Colonic mucosa (tissue), 4 donors: ENCODE measurements at regions not wholly inside any gene's neighbourhood (a gene's known extent, or its start where the extent isn't known, plus 50 kb on each side); places are given as distances from the start of the nearest gene placed in this dataset.

Source experiments
- DNase-seq: peaks from one replicate; pipeline ENCODE4 v3.0.0-alpha.2; 2020
- H3K27ac ChIP-seq: fragments of 200-600 bp; one replicate; pipeline ENCODE4 v1.8.0; 2021
- H3K27me3 ChIP-seq: fragments of 200-600 bp; one replicate; pipeline ENCODE4 v1.8.0; 2021
- H3K36me3 ChIP-seq: fragments of 200-600 bp; one replicate; pipeline ENCODE4 v1.8.0; 2021
- H3K4me1 ChIP-seq: fragments of 200-600 bp; one replicate; pipeline ENCODE4 v1.8.0; 2021; ENCODE audit warnings: mild to moderate bottlenecking
- H3K4me3 ChIP-seq: fragments of 200-600 bp; one replicate; pipeline ENCODE4 v1.8.0; 2021
- H3K9ac ChIP-seq, 2 donors: one replicate each; pipeline ENCODE4 v1.7.0; 2013; ENCODE audit warnings: control low read depth in 2 of 2, low read depth in 2 of 2, low read length in 2 of 2
- H3K9me3 ChIP-seq: fragments of 200-600 bp; one replicate; pipeline ENCODE4 v1.8.0; 2021
- intact Hi-C: fragments of 100-400 bp; cut with DNase I; formaldehyde crosslinking; loops from one replicate; pipeline ENCODE4 v1.14.1; 2022
- TF ChIP-seq, protein P1 (sequence below): fragments of 200-600 bp; IDR thresholded peaks from one replicate; pipeline ENCODE4 v1.8.0; 2022; ENCODE audit warnings: antibody characterized with exemption, mild to moderate bottlenecking
- donor health status: healthy.
- donor health status: DM: no; HTN: no; CAD: no.
- donor health status: DM: no; HTN: no; CAD: no.

DNA sequence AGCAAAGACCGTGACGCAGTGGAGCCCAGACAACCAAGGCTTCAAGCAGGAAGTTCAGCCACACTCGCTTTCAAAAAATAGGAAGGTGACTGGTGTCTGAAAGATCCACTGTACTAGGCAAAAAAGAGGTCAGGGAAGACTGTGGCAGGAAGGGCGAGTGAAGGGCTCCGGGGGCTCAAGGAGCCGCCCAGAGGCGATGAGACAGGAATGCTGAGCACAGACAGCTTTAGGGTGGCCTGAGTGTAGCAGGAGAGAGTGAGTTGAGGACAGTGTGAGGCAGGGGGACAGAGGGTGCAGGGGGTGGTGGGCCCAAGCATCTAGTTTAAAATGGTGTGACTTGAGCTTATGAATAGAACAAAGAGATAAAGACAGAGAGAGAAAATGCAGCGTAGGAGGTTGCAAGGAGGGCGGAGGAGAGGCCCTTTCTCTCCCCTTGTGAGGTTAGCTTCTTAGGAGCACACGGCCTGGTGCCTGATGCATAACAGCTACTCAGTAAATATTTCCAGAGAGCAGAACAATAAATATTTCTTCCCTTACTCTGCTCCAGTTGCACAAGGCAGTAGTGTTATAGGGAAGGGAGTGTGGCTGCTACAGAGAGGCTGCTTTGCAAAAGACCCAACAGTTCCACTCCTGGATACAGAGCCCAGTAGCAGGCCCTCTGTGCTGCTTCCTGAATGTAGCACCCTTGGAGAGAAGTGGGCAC, 789.7 kb upstream of the RAB6C start:
- Histone ChIP-seq H3K9ac (no peak overlapping the region), H3K27me3 (no peaks in the 10 kb centered on the region), H3K4me1 (no peaks in the 10 kb centered on the region), H3K9me3 (no peaks in the 10 kb centered on the region), H3K4me3 (no peak overlapping the region), H3K36me3 (no peaks in the 10 kb centered on the region), H3K27ac (no peak overlapping the region)
- intact Hi-C loops, result no loop called here
- DNase-seq, result no peak
- TF ChIP-seq, protein P1, sequence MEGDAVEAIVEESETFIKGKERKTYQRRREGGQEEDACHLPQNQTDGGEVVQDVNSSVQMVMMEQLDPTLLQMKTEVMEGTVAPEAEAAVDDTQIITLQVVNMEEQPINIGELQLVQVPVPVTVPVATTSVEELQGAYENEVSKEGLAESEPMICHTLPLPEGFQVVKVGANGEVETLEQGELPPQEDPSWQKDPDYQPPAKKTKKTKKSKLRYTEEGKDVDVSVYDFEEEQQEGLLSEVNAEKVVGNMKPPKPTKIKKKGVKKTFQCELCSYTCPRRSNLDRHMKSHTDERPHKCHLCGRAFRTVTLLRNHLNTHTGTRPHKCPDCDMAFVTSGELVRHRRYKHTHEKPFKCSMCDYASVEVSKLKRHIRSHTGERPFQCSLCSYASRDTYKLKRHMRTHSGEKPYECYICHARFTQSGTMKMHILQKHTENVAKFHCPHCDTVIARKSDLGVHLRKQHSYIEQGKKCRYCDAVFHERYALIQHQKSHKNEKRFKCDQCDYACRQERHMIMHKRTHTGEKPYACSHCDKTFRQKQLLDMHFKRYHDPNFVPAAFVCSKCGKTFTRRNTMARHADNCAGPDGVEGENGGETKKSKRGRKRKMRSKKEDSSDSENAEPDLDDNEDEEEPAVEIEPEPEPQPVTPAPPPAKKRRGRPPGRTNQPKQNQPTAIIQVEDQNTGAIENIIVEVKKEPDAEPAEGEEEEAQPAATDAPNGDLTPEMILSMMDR, result no peak

DNA sequence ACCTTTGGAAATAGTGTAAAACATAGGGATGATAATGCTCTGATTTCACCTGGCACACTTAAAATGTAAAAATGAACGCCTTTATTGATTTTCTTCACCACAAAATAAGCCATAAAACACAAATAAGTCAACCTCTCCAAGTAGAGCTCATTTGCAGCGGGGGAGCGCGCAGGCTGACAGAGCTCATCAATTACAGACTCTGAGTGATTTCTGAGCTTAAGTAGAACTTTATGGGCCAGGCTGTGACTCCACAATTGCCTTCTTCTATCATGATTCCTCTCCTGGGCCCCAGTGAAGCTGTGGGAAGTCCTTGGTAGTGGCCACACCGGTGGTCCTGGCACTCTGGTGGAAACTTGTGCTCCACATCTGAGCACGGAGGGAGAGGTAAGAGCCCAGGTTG, 789.0 kb upstream of the RAB6C start:
- Histone ChIP-seq H3K27ac (no peak overlapping the region), H3K9ac (no peak overlapping the region), H3K9me3 (no peaks in the 10 kb centered on the region), H3K36me3 (no peaks in the 10 kb centered on the region), H3K4me1 (no peaks in the 10 kb centered on the region), H3K27me3 (no peaks in the 10 kb centered on the region), H3K4me3 (no peak overlapping the region)
- TF ChIP-seq, protein P1, result no peak
- intact Hi-C loops, result no loop called here
- DNase-seq, result no peak

DNA sequence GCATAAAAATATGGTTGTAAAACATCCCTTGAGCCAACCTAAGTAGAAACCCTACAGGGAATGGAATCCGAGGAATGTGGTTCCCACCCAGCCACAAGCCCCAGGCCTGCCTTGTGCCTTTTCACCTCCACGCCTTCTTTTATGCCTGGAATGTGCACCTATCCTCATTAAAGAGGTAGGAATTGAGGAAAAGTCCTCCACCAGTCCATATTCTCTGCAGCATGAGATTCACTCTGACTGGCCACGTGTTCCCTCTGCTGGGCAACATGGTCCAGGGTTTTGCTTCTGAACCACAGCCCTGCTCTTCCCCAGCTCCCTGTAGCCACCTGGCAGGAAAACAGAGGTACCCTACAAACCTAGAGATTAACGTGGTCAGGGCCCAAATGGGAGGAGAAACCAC, 787.9 kb upstream of the RAB6C start:
- no peaks in the 10 kb centered on the region for H3K36me3 ChIP-seq
- no peaks in the 10 kb centered on the region for H3K27me3 ChIP-seq
- DNase-seq, result no peak
- H3K9me3 ChIP-seq, result no peaks in the 10 kb centered on the region
- no peaks in the 10 kb centered on the region for H3K4me1 ChIP-seq
- intact Hi-C loops, result no loop called here
- TF ChIP-seq, protein P1, result no peak
- H3K9ac ChIP-seq, result no peak overlapping the region
- H3K4me3 ChIP-seq, result no peak overlapping the region
- H3K27ac ChIP-seq, result no peak overlapping the region

DNA sequence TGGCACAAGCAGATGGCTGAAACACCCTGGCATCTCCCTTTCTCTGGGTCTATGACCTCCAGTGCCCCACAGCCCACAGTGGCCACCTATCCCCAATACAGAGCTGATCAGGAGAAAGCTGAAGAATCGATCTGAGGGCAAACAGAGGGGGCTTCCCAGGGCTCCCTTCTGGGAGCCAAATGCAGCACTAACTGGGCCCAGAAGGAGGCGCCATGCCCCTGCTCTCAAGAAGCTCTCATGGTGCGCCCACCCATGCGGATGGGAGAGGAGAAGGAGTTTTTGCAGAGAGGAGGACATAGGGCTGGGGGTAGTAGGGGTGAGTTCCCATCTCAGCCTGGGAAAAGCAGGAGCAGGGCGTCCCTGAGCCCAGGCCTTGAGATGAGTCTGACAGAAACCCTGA, 787.3 kb upstream of the RAB6C start:
- DNase-seq, result no peak
- Histone ChIP-seq H3K27ac (no peak overlapping the region), H3K9me3 (no peaks in the 10 kb centered on the region), H3K9ac (no peak overlapping the region), H3K4me1 (no peaks in the 10 kb centered on the region), H3K4me3 (no peak overlapping the region), H3K27me3 (no peaks in the 10 kb centered on the region), H3K36me3 (no peaks in the 10 kb centered on the region)
- intact Hi-C loops, result no loop called here
- TF ChIP-seq, protein P1, result no peak

DNA sequence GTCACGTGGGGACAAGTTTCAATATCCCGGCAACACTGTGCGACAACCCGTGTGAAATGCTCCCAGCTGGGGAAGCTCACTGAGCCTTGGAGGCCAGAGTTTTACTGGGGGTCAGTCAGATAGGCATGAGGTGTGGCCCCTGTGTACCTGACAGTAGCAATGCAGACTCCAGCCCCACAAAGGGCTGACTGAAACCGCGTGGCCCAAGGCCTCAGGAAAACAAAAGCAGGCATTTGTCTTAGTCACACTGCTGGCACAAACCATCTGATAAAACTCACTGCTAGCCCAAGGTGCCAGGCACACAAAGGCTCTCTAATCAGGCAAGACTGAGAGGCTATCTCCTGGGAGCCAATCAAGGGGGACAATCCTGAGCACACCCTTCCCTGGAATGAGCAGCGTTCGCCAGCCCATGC, 786.6 kb upstream of the RAB6C start:
- H3K4me1 ChIP-seq, result no peaks in the 10 kb centered on the region
- intact Hi-C loops, result no loop called here
- no peak overlapping the region for H3K27ac ChIP-seq
- no peaks in the 10 kb centered on the region for H3K9me3 ChIP-seq
- no peak overlapping the region for H3K9ac ChIP-seq
- DNase-seq, result no peak
- no peaks in the 10 kb centered on the region for H3K36me3 ChIP-seq
- H3K4me3 ChIP-seq, result no peak overlapping the region
- H3K27me3 ChIP-seq, result no peaks in the 10 kb centered on the region
- TF ChIP-seq, protein P1, result no peak
